Panc1 (cell line): ENCODE measurements at regions not wholly inside any gene's neighbourhood (a gene's known extent, or its start where the extent isn't known, plus 50 kb on each side); places are given as distances from the start of the nearest gene placed in this dataset.
A peak's percentile ranks its signal among the peaks of the same experiment; 100 is the strongest.

Experiments
- ATAC-seq: fragments of 200-7000 bp; cut with Tn5 transposase; 2 replicates; pipeline ENCODE4 v1.9.1; 2020; ENCODE audit warnings: mild to moderate bottlenecking, moderate library complexity
- BruUV-seq: library from RNA; stranded (reverse); fragments of 400-500 nt; replicated peaks from 2 replicates; lab custom pipeline; 2021; lab: Mats Ljungman, UMichigan
- CTCF ChIA-PET: fragments of 300-600 bp; sonication (Branson Sonifier 250); formaldehyde crosslinking; loops from one replicate; lab custom pipeline; 2022; ENCODE audit warnings: antibody characterized with exemption; lab: Charles Lee
- POLR2A ChIA-PET: fragments of 300-600 bp; sonication (Branson Sonifier 250); formaldehyde crosslinking; loops from one replicate; lab custom pipeline; 2022; ENCODE audit warnings: antibody characterized with exemption; lab: Charles Lee
- DNase-seq: peaks from one replicate; pipeline ENCODE4 v3.0.0-alpha.2; 2010; ENCODE audit warnings: low read depth, low spot score
- H3K27ac ChIP-seq: 2 replicates; pipeline ENCODE4 v1.5.1; 2011; ENCODE audit warnings: mild to moderate bottlenecking, low read length, inconsistent platforms
- H3K27me3 ChIP-seq: fragments of 200-500 bp; sonication (Bioruptor generic); 2 replicates; pipeline ENCODE4 v1.6.0; 2014; ENCODE audit warnings: low read length, inconsistent platforms; ENCODE audit not compliant: control insufficient read depth, insufficient read depth
- H3K36me3 ChIP-seq: fragments of 200-500 bp; sonication (Bioruptor generic); 2 replicates; pipeline ENCODE4 v1.5.1; 2014; ENCODE audit warnings: inconsistent platforms, mild to moderate bottlenecking, low read length, moderate library complexity; ENCODE audit not compliant: control insufficient read depth, insufficient read depth
- H3K4me1 ChIP-seq: 2 replicates; pipeline ENCODE4 v1.5.1; 2011; ENCODE audit warnings: inconsistent platforms, mild to moderate bottlenecking, low read length, moderate library complexity; ENCODE audit not compliant: control insufficient read depth, insufficient read depth
- H3K4me3 ChIP-seq, 2 experiments: 2 replicates each; pipeline ENCODE4 v1.5.1; 2011 to 2012; ENCODE audit warnings: low read depth in 2 of 2, low read length in 2 of 2, mild to moderate bottlenecking in 2 of 2, inconsistent platforms in 1 of 2, moderate library complexity in 1 of 2
- H3K9me3 ChIP-seq: fragments of 200-500 bp; sonication (Bioruptor generic); 2 replicates; pipeline ENCODE4 v1.5.1; 2014; ENCODE audit warnings: low read depth, mild to moderate bottlenecking, inconsistent platforms, low read length, moderate library complexity; ENCODE audit not compliant: control insufficient read depth, insufficient read depth
- CTCF ChIP-seq: fragments of 450-650 bp; IDR thresholded peaks from 2 replicates; pipeline ENCODE4 v1.5.1; 2017; ENCODE audit warnings: mild to moderate bottlenecking
- POLR2AphosphoS5 ChIP-seq: IDR thresholded peaks from 2 replicates; pipeline ENCODE4 v1.6.1; 2012; ENCODE audit warnings: mild to moderate bottlenecking, low read depth, low read length, moderate library complexity
- REST ChIP-seq, 2 experiments: IDR thresholded peaks; 2 replicates each; pipeline ENCODE4 v1.6.1; 2011 to 2012; ENCODE audit warnings: low read depth in 2 of 2, control low read depth in 1 of 2, low read length in 1 of 2, mild to moderate bottlenecking in 1 of 2, moderate library complexity in 1 of 2; ENCODE audit not compliant: insufficient read depth in 1 of 2
- SIN3A ChIP-seq: IDR thresholded peaks from 2 replicates; pipeline ENCODE4 v1.6.1; 2012; ENCODE audit warnings: low read depth, mild to moderate bottlenecking, low read length, moderate library complexity, borderline replicate concordance; ENCODE audit not compliant: insufficient read depth
- TCF7L2 ChIP-seq: IDR thresholded peaks from 2 replicates; pipeline ENCODE4 v1.6.1; 2011; ENCODE audit warnings: mild to moderate bottlenecking, low read depth, low read length, inconsistent platforms
- in situ Hi-C: cut with HindIII; loops from 2 replicates; pipeline ENCODE4 v1.10.0; 2016; ENCODE audit warnings: low sequenced_read_pairs, low pct_unique_long_range_greater_than_20kb
- intact Hi-C: fragments of 100-400 bp; cut with micrococcal nuclease; formaldehyde crosslinking; loops from one replicate; pipeline ENCODE4 v1.10.0; 2022; ENCODE audit not compliant: unreplicated experiment

DNA sequence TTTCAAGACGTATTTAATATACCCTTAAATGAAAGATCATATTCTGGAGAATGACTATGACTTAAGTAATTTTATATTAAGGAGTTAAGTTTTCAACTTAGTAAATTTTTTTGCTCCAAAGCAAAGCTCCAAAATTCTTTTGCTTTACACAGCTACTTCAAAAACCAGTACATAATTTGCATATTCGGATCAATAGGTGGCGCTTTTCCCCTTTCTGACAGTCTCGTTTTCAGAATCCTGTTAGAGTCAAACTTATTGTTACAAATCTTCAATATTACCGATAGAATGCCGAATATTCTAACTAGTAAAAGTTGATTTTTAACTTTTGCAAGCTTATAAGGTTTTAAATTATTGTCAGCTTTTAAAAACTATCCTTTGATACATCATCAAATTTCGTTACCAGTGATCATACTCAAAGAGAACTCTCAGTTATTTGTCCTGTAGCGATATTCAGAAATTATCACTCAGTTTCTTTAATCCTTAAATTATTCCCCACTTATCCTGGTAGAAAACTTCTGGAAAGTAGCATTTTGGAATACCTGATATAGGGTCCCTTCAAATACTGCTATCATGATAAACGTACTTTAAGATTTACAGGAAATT is 852.7 kb upstream of the KLHL1 start:
- no peak overlapping the region for H3K27ac ChIP-seq
- POLR2A ChIA-PET, result no interaction called here
- no peak overlapping the region for H3K4me3 ChIP-seq
- TF ChIP-seq CTCF (peak; percentile 63; the same call in 1 of the 2 replicates), POLR2AphosphoS5 (no peak), SIN3A (no peak), REST (IDR thresholded peaks at IDR 0.05; ENCODE audit: insufficient read depth in 1 of 2, low read depth in 2 of 2, low read length in 1 of 2) (no peak)
- H3K27me3 ChIP-seq, result no peaks in the 10 kb centered on the region
- no peaks in the 10 kb centered on the region for H3K36me3 ChIP-seq
- DNase-seq, result no peak
- BruUV-seq, result no TSS peak
- no peak for ATAC-seq
- intact Hi-C loops, result no loop called here
- no peaks in the 10 kb centered on the region for H3K4me1 ChIP-seq
- CTCF ChIA-PET, result interaction anchor here (0.6 kb wide), 2 partner anchors 258 to 559 kb away, joined by 3 read pairs; no protein-coding TSS in a partner anchor
- no peaks in the 10 kb centered on the region for H3K9me3 ChIP-seq
- in situ Hi-C loops, result no loop called here

DNA sequence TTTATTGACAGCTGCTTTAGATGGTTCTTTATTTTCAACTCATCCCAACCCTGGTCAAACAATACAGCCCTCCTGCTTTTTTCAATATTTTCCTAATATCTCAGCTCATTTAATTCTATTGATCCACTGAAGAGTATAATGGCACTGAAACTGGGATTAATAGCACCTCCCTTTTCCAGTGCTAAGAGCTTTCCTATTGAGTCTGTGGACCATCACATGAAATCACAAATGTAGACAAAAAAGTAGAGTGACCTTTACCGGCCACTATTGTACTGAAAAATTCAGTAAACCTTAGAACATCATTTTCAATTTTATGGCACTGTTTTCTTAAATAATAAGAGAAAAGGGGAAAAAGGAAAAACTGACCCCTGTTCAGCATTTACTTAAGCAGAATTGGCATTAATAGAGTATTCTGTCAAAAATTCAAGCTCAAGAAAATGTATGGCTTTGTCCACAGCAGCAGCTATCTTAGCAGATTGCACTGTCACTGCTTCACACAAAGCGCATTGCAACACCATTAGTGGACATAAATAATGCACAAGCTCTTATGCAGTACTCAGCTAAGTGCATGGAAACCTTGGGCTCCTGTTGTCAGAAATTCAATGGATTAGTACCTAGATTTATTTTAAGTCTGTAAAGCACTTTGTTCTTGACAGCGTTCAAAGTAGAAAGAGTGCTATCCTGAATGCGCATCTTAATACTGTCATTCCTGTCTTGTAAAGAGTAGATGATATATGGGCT is 851.0 kb upstream of the KLHL1 start:
- no TSS peak for BruUV-seq
- TF ChIP-seq TCF7L2 (no peak), POLR2AphosphoS5 (no peak), CTCF (no peak), REST (IDR thresholded peaks at IDR 0.05; ENCODE audit: insufficient read depth in 1 of 2, low read depth in 2 of 2, low read length in 1 of 2) (no peak), SIN3A (no peak)
- Histone ChIP-seq H3K4me3 (no peak overlapping the region), H3K36me3 (no peaks in the 10 kb centered on the region), H3K27ac (no peak overlapping the region), H3K4me1 (no peaks in the 10 kb centered on the region), H3K27me3 (no peaks in the 10 kb centered on the region), H3K9me3 (no peaks in the 10 kb centered on the region)
- intact Hi-C loops (no loop called here), in situ Hi-C loops (no loop called here)
- ATAC-seq, result no peak
- DNase-seq, result no peak
- CTCF ChIA-PET, result no interaction called here
- POLR2A ChIA-PET, result no interaction called here
